GM23338 (cell line): ENCODE measurements at regions not wholly inside any gene's neighbourhood (a gene's known extent, or its start where the extent isn't known, plus 50 kb on each side); places are given as distances from the start of the nearest gene placed in this dataset.

Source experiments
- ATAC-seq: fragments of 200-7000 bp; cut with Tn5 transposase; 3 replicates; pipeline ENCODE4 v1.9.1; 2020
- DNase-seq: peaks from one replicate; pipeline ENCODE4 v3.0.0-alpha.2; 2015; ENCODE audit warnings: low spot score
- H2AFZ ChIP-seq: fragments of 200-600 bp; sonication (generic); 2 replicates; pipeline ENCODE4 v1.8.0; 2016; ENCODE audit warnings: antibody characterized with exemption, mild to moderate bottlenecking, moderate library complexity
- H3F3A ChIP-seq: fragments of 200-600 bp; sonication (generic); replicated peaks from 2 replicates; pipeline ENCODE4 v1.8.0; 2017; ENCODE audit warnings: antibody characterized with exemption, mixed run types, low read depth
- H3K27ac ChIP-seq: fragments of 200-600 bp; sonication (generic); 2 replicates; pipeline ENCODE4 v1.6.1; 2016; ENCODE audit warnings: low read depth
- H3K27me3 ChIP-seq: fragments of 200-600 bp; sonication (generic); 2 replicates; pipeline ENCODE4 v1.8.0; 2016; ENCODE audit warnings: mild to moderate bottlenecking, mixed run types, moderate library complexity; ENCODE audit not compliant: insufficient read depth
- H3K36me3 ChIP-seq: fragments of 200-600 bp; sonication (generic); 2 replicates; pipeline ENCODE4 v1.8.0; 2016; ENCODE audit warnings: mild to moderate bottlenecking; ENCODE audit not compliant: insufficient read depth
- H3K4me1 ChIP-seq: fragments of 200-600 bp; sonication (generic); 2 replicates; pipeline ENCODE4 v1.8.0; 2016; ENCODE audit warnings: mild to moderate bottlenecking, moderate library complexity; ENCODE audit not compliant: insufficient read depth
- H3K4me2 ChIP-seq: fragments of 200-600 bp; sonication (generic); 2 replicates; pipeline ENCODE4 v1.7.1; 2017; ENCODE audit warnings: mixed run types
- H3K4me3 ChIP-seq: fragments of 200-600 bp; sonication (generic); 2 replicates; pipeline ENCODE4 v1.6.1; 2016; ENCODE audit warnings: mixed run types
- H3K79me2 ChIP-seq: fragments of 200-600 bp; sonication (generic); replicated peaks from 2 replicates; pipeline ENCODE4 v1.8.0; 2017; ENCODE audit warnings: mild to moderate bottlenecking; ENCODE audit not compliant: insufficient read depth
- H3K9me2 ChIP-seq: fragments of 200-600 bp; sonication (generic); 2 replicates; pipeline ENCODE4 v1.8.0; 2017; ENCODE audit not compliant: insufficient read depth
- H4K20me1 ChIP-seq: fragments of 200-600 bp; sonication (generic); replicated peaks from 2 replicates; pipeline ENCODE4 v1.8.0; 2017; ENCODE audit warnings: mild to moderate bottlenecking; ENCODE audit not compliant: insufficient read depth
- H3K27ac Mint-ChIP-seq: 2 replicates; pipeline ENCODE4 v1.8.0; 2020; ENCODE audit warnings: inconsistent platforms, mild to moderate bottlenecking, moderate library complexity, mixed read lengths
- H3K27me3 Mint-ChIP-seq: 3 replicates; pipeline ENCODE4 v1.8.0; 2022; ENCODE audit warnings: low read depth, mild to moderate bottlenecking, moderate library complexity, mixed read lengths, inconsistent platforms; ENCODE audit not compliant: insufficient read depth, poor library complexity
- H3K36me3 Mint-ChIP-seq: 3 replicates; pipeline ENCODE4 v1.8.0; 2021; ENCODE audit warnings: low read depth, mild to moderate bottlenecking, inconsistent platforms, moderate library complexity, mixed read lengths
- H3K4me1 Mint-ChIP-seq: 3 replicates; pipeline ENCODE4 v1.8.0; 2020; ENCODE audit warnings: mild to moderate bottlenecking, inconsistent platforms, mixed read lengths
- H3K4me3 Mint-ChIP-seq: 3 replicates; pipeline ENCODE4 v1.8.0; 2021; ENCODE audit warnings: moderate library complexity, mild to moderate bottlenecking, inconsistent platforms, mixed read lengths
- H3K9me3 Mint-ChIP-seq: 3 replicates; pipeline ENCODE4 v1.8.0; 2020; ENCODE audit warnings: moderate library complexity, mild to moderate bottlenecking, inconsistent platforms, mixed read lengths
- CREB1 ChIP-seq: fragments of 250-450 bp; sonication (Bioruptor Pico); IDR thresholded peaks from 2 replicates; pipeline ENCODE4 v1.5.0; 2020; ENCODE audit warnings: low read depth, mild to moderate bottlenecking, moderate library complexity
- EZH2 ChIP-seq: fragments of 200-600 bp; sonication (generic); IDR thresholded peaks from one replicate; pipeline ENCODE4 v1.8.0; 2017; ENCODE audit warnings: antibody characterized with exemption, mild to moderate bottlenecking, low read depth; ENCODE audit not compliant: unreplicated experiment
- EZH2phosphoT487 ChIP-seq: fragments of 200-600 bp; sonication (generic); IDR thresholded peaks from one replicate; pipeline ENCODE4 v1.8.1; 2018; ENCODE audit warnings: antibody characterized with exemption; ENCODE audit not compliant: unreplicated experiment
- JUNB ChIP-seq: IDR thresholded peaks from one replicate; pipeline ENCODE4 v1.6.1; 2016; ENCODE audit warnings: antibody characterized with exemption; ENCODE audit not compliant: unreplicated experiment
- NANOG ChIP-seq: IDR thresholded peaks from 2 replicates; pipeline ENCODE4 v1.6.1; 2016; ENCODE audit warnings: antibody characterized with exemption, borderline replicate concordance
- POLR2AphosphoS5 ChIP-seq: IDR thresholded peaks from 2 replicates; pipeline ENCODE4 v1.6.1; 2016; ENCODE audit warnings: antibody characterized with exemption, low read depth
- STAT1 ChIP-seq: IDR thresholded peaks from one replicate; pipeline ENCODE4 v1.6.1; 2016; ENCODE audit warnings: antibody characterized with exemption; ENCODE audit not compliant: unreplicated experiment
- ZNF114 ChIP-seq: fragments of 250-450 bp; sonication (Bioruptor Pico); IDR thresholded peaks from 2 replicates; pipeline ENCODE4 v1.5.0; 2020; ENCODE audit warnings: mild to moderate bottlenecking, moderate library complexity
- ZNF331 ChIP-seq: fragments of 250-450 bp; sonication (Bioruptor Pico); IDR thresholded peaks from 2 replicates; pipeline ENCODE4 v1.5.0; 2020; ENCODE audit warnings: low read depth, mild to moderate bottlenecking, moderate library complexity
- TF ChIP-seq, protein P1 (sequence below): IDR thresholded peaks from 2 replicates; pipeline ENCODE4 v1.6.1; 2016; ENCODE audit warnings: antibody characterized with exemption
- TF ChIP-seq, protein P2 (sequence below): IDR thresholded peaks from one replicate; pipeline ENCODE4 v1.6.1; 2018; ENCODE audit warnings: antibody characterized with exemption; ENCODE audit not compliant: unreplicated experiment
- TF ChIP-seq, protein P3 (sequence below), 2 experiments: fragments of 200-600 bp in 1 of 2; sonication (generic) in 1 of 2; conservative IDR thresholded peaks; 2 replicates each; pipeline versions ENCODE4 v1.5.1 to v1.6.1; 2016 to 2017; ENCODE audit warnings: antibody characterized with exemption in 2 of 2, low read depth in 2 of 2, mild to moderate bottlenecking in 2 of 2, moderate library complexity in 1 of 2
- TF ChIP-seq, protein P4 (sequence below): fragments of 250-450 bp; sonication (Bioruptor Pico); IDR thresholded peaks from 2 replicates; pipeline ENCODE4 v1.5.0; 2020; ENCODE audit warnings: mild to moderate bottlenecking, moderate library complexity

DNA sequence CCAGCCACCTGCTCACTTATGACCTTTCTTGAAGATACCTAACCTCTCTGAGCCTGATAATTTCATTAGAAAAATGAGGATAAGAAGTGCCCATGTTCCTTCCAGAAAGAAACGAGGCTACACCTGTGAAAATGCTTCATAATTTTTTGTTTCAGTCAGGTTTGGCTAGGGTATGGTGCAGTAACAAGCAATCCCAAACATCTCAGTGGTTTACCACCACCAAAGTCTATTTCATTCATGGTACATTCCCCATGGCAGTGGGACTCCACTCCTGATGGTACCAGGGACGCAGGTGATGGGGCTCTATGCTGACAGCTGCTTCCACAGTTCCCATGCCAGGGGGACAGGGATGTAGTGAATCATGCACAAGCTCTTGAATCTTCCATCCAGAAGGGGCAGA lies 147.6 kb upstream of the CES5A start:
- Mint-ChIP-seq H3K9me3 (no peaks in the 10 kb centered on the region), H3K36me3 (no peaks in the 10 kb centered on the region), H3K27ac (no peak overlapping the region), H3K4me3 (no peak overlapping the region), H3K27me3 (no peaks in the 10 kb centered on the region), H3K4me1 (no peaks in the 10 kb centered on the region)
- no peaks in the 10 kb centered on the region for H3K27me3 ChIP-seq
- DNase-seq (no peak), ATAC-seq (no peak)
- H3K9me2 ChIP-seq: peaks cover 19% of the 10 kb centered on the region
- TF ChIP-seq, protein P1, sequence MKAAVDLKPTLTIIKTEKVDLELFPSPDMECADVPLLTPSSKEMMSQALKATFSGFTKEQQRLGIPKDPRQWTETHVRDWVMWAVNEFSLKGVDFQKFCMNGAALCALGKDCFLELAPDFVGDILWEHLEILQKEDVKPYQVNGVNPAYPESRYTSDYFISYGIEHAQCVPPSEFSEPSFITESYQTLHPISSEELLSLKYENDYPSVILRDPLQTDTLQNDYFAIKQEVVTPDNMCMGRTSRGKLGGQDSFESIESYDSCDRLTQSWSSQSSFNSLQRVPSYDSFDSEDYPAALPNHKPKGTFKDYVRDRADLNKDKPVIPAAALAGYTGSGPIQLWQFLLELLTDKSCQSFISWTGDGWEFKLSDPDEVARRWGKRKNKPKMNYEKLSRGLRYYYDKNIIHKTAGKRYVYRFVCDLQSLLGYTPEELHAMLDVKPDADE: no peak
- TF ChIP-seq EZH2phosphoT487 (no peak), JUNB (no peak), EZH2 (no peak), STAT1 (no peak), CREB1 (CRISPR knock-in tag) (no peak), ZNF114 (CRISPR knock-in tag) (no peak), NANOG (no peak), ZNF331 (CRISPR knock-in tag) (no peak), POLR2AphosphoS5 (no peak)
- TF ChIP-seq, protein P2, sequence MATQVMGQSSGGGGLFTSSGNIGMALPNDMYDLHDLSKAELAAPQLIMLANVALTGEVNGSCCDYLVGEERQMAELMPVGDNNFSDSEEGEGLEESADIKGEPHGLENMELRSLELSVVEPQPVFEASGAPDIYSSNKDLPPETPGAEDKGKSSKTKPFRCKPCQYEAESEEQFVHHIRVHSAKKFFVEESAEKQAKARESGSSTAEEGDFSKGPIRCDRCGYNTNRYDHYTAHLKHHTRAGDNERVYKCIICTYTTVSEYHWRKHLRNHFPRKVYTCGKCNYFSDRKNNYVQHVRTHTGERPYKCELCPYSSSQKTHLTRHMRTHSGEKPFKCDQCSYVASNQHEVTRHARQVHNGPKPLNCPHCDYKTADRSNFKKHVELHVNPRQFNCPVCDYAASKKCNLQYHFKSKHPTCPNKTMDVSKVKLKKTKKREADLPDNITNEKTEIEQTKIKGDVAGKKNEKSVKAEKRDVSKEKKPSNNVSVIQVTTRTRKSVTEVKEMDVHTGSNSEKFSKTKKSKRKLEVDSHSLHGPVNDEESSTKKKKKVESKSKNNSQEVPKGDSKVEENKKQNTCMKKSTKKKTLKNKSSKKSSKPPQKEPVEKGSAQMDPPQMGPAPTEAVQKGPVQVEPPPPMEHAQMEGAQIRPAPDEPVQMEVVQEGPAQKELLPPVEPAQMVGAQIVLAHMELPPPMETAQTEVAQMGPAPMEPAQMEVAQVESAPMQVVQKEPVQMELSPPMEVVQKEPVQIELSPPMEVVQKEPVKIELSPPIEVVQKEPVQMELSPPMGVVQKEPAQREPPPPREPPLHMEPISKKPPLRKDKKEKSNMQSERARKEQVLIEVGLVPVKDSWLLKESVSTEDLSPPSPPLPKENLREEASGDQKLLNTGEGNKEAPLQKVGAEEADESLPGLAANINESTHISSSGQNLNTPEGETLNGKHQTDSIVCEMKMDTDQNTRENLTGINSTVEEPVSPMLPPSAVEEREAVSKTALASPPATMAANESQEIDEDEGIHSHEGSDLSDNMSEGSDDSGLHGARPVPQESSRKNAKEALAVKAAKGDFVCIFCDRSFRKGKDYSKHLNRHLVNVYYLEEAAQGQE: no peak
- TF ChIP-seq, protein P3, sequence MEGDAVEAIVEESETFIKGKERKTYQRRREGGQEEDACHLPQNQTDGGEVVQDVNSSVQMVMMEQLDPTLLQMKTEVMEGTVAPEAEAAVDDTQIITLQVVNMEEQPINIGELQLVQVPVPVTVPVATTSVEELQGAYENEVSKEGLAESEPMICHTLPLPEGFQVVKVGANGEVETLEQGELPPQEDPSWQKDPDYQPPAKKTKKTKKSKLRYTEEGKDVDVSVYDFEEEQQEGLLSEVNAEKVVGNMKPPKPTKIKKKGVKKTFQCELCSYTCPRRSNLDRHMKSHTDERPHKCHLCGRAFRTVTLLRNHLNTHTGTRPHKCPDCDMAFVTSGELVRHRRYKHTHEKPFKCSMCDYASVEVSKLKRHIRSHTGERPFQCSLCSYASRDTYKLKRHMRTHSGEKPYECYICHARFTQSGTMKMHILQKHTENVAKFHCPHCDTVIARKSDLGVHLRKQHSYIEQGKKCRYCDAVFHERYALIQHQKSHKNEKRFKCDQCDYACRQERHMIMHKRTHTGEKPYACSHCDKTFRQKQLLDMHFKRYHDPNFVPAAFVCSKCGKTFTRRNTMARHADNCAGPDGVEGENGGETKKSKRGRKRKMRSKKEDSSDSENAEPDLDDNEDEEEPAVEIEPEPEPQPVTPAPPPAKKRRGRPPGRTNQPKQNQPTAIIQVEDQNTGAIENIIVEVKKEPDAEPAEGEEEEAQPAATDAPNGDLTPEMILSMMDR (conservative IDR thresholded peaks at IDR 0.05; ENCODE audit: low read depth in 2 of 2): no peak
- TF ChIP-seq, protein P4, sequence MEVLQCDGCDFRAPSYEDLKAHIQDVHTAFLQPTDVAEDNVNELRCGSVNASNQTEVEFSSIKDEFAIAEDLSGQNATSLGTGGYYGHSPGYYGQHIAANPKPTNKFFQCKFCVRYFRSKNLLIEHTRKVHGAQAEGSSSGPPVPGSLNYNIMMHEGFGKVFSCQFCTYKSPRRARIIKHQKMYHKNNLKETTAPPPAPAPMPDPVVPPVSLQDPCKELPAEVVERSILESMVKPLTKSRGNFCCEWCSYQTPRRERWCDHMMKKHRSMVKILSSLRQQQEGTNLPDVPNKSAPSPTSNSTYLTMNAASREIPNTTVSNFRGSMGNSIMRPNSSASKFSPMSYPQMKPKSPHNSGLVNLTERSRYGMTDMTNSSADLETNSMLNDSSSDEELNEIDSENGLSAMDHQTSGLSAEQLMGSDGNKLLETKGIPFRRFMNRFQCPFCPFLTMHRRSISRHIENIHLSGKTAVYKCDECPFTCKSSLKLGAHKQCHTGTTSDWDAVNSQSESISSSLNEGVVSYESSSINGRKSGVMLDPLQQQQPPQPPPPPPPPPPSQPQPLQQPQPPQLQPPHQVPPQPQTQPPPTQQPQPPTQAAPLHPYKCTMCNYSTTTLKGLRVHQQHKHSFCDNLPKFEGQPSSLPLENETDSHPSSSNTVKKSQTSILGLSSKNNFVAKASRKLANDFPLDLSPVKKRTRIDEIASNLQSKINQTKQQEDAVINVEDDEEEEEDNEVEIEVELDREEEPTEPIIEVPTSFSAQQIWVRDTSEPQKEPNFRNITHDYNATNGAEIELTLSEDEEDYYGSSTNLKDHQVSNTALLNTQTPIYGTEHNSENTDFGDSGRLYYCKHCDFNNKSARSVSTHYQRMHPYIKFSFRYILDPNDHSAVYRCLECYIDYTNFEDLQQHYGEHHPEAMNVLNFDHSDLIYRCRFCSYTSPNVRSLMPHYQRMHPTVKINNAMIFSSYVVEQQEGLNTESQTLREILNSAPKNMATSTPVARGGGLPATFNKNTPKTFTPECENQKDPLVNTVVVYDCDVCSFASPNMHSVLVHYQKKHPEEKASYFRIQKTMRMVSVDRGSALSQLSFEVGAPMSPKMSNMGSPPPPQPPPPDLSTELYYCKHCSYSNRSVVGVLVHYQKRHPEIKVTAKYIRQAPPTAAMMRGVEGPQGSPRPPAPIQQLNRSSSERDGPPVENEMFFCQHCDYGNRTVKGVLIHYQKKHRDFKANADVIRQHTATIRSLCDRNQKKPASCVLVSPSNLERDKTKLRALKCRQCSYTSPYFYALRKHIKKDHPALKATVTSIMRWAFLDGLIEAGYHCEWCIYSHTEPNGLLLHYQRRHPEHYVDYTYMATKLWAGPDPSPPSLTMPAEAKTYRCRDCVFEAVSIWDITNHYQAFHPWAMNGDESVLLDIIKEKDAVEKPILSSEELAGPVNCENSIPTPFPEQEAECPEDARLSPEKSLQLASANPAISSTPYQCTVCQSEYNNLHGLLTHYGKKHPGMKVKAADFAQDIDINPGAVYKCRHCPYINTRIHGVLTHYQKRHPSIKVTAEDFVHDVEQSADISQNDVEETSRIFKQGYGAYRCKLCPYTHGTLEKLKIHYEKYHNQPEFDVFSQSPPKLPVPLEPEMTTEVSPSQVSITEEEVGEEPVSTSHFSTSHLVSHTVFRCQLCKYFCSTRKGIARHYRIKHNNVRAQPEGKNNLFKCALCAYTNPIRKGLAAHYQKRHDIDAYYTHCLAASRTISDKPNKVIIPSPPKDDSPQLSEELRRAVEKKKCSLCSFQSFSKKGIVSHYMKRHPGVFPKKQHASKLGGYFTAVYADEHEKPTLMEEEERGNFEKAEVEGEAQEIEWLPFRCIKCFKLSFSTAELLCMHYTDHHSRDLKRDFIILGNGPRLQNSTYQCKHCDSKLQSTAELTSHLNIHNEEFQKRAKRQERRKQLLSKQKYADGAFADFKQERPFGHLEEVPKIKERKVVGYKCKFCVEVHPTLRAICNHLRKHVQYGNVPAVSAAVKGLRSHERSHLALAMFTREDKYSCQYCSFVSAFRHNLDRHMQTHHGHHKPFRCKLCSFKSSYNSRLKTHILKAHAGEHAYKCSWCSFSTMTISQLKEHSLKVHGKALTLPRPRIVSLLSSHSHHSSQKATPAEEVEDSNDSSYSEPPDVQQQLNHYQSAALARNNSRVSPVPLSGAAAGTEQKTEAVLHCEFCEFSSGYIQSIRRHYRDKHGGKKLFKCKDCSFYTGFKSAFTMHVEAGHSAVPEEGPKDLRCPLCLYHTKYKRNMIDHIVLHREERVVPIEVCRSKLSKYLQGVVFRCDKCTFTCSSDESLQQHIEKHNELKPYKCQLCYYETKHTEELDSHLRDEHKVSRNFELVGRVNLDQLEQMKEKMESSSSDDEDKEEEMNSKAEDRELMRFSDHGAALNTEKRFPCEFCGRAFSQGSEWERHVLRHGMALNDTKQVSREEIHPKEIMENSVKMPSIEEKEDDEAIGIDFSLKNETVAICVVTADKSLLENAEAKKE (CRISPR knock-in tag): no peak
- H3K4me1 ChIP-seq: no peaks in the 10 kb centered on the region
- H4K20me1 ChIP-seq: no peaks in the 10 kb centered on the region
- H3K4me2 ChIP-seq: no peak overlapping the region
- H3K36me3 ChIP-seq: no peaks in the 10 kb centered on the region
- H2AFZ ChIP-seq: no peak overlapping the region
- H3K4me3 ChIP-seq: no peak overlapping the region
- no peaks in the 10 kb centered on the region for H3K79me2 ChIP-seq
- H3F3A ChIP-seq: no peaks in the 10 kb centered on the region
- no peak overlapping the region for H3K27ac ChIP-seq
